A673 (cell line): ENCODE measurements at regions not wholly inside any gene's neighbourhood (a gene's known extent, or its start where the extent isn't known, plus 50 kb on each side); places are given as distances from the start of the nearest gene placed in this dataset.

Experiments used
- BruUV-seq: library from RNA; stranded (reverse); fragments of 400-500 nt; replicated peaks from 2 replicates; lab custom pipeline; 2021; lab: Mats Ljungman, UMichigan
- CTCF ChIA-PET: fragments of 300-600 bp; sonication (Branson Sonifier 250); formaldehyde crosslinking; loops from one replicate; lab custom pipeline; 2022; ENCODE audit warnings: antibody characterized with exemption; lab: Charles Lee
- POLR2A ChIA-PET: fragments of 300-600 bp; sonication (Branson Sonifier 250); formaldehyde crosslinking; loops from one replicate; lab custom pipeline; 2022; ENCODE audit warnings: antibody characterized with exemption; ENCODE audit not compliant: low non-redundant PET; lab: Charles Lee
- DNase-seq: peaks from one replicate; pipeline ENCODE4 v3.0.0-alpha.2; 2015; ENCODE audit warnings: low spot score
- H3K27ac ChIP-seq: fragments of 200-600 bp; sonication (generic); 2 replicates; pipeline ENCODE4 v1.5.1; 2016; ENCODE audit warnings: mixed run types, low read depth, mild to moderate bottlenecking, mixed read lengths, antibody characterized with exemption, low read length; ENCODE audit not compliant: poor library complexity, severe bottlenecking
- H3K27me3 ChIP-seq: fragments of 200-600 bp; sonication (generic); replicated peaks from 2 replicates; pipeline ENCODE4 v1.6.1; 2017; ENCODE audit warnings: mixed run types, low read depth, mild to moderate bottlenecking, mixed read lengths, antibody characterized with exemption, low read length; ENCODE audit not compliant: insufficient read depth, poor library complexity
- H3K36me3 ChIP-seq: fragments of 200-600 bp; sonication (generic); 2 replicates; pipeline ENCODE4 v1.6.1; 2016; ENCODE audit warnings: mixed run types, mild to moderate bottlenecking, mixed read lengths, antibody characterized with exemption, low read length; ENCODE audit not compliant: insufficient read depth, poor library complexity, severe bottlenecking
- H3K4me1 ChIP-seq: fragments of 200-600 bp; sonication (generic); 2 replicates; pipeline ENCODE4 v1.6.1; 2017; ENCODE audit warnings: mixed run types, mild to moderate bottlenecking, mixed read lengths, antibody characterized with exemption, low read length; ENCODE audit not compliant: insufficient read depth, poor library complexity, severe bottlenecking
- H3K4me3 ChIP-seq: fragments of 200-600 bp; sonication (generic); 2 replicates; pipeline ENCODE4 v1.5.1; 2016; ENCODE audit warnings: low read depth, mixed run types, mild to moderate bottlenecking, mixed read lengths, low read length; ENCODE audit not compliant: poor library complexity, severe bottlenecking
- H3K9me3 ChIP-seq: fragments of 200-600 bp; sonication (generic); 2 replicates; pipeline ENCODE4 v1.6.1; 2016; ENCODE audit warnings: mixed run types, low read depth, mild to moderate bottlenecking, mixed read lengths, antibody characterized with exemption, low read length; ENCODE audit not compliant: poor library complexity, severe bottlenecking
- CTCF ChIP-seq: fragments of 300-800, 200-600 bp; sonication (generic); conservative IDR thresholded peaks from 2 replicates; pipeline ENCODE4 v1.5.1; 2017; ENCODE audit warnings: low read depth, mild to moderate bottlenecking, antibody characterized with exemption, low read length, moderate library complexity, mixed read lengths
- EZH2 ChIP-seq: fragments of 200-600 bp; sonication (generic); IDR thresholded peaks from 2 replicates; pipeline ENCODE4 v1.6.1; 2017; ENCODE audit warnings: borderline replicate concordance, low read depth, mild to moderate bottlenecking, mixed read lengths, antibody characterized with exemption, low read length; ENCODE audit not compliant: poor library complexity, severe bottlenecking
- intact Hi-C: fragments of 100-400 bp; cut with micrococcal nuclease; formaldehyde crosslinking; loops from one replicate; pipeline ENCODE4 v1.10.0; 2022; ENCODE audit not compliant: unreplicated experiment

GRCh38 chr6:147951726-147952125, 390.9 kb upstream of the SASH1 start:
- BruUV-seq = no TSS peak
- intact Hi-C loops = no loop called here
- no peak for DNase-seq
- Histone ChIP-seq H3K27me3 (no peaks in the 10 kb centered on the region), H3K4me3 (no peak overlapping the region), H3K4me1 (no peaks in the 10 kb centered on the region), H3K36me3 (no peaks in the 10 kb centered on the region), H3K9me3 (no peaks in the 10 kb centered on the region), H3K27ac (no peak overlapping the region)
- ChIA-PET POLR2A (no interaction called here), CTCF (no interaction called here)
- no peak for TF ChIP-seq CTCF
- TF ChIP-seq EZH2 = no peak

- Histone ChIP-seq H3K4me1 (no peaks in the 10 kb centered on the region), H3K9me3 (no peaks in the 10 kb centered on the region), H3K36me3 (no peaks in the 10 kb centered on the region), H3K4me3 (no peak overlapping the region), H3K27ac (no peak overlapping the region), H3K27me3 (no peaks in the 10 kb centered on the region)
- no peak for TF ChIP-seq EZH2
- TF ChIP-seq CTCF = no peak
- BruUV-seq = no TSS peak
- no peak for DNase-seq
- POLR2A ChIA-PET = no interaction called here
- CTCF ChIA-PET = no interaction called here
- intact Hi-C loops = no loop called here
These were observed 387.7 kb upstream of the SASH1 start for GRCh38 chr6:147954938-147955337.

- no TSS peak for BruUV-seq
- Histone ChIP-seq H3K27ac (no peak overlapping the region), H3K4me1 (peaks cover 16% of the 10 kb centered on the region), H3K4me3 (no peak overlapping the region), H3K27me3 (no peaks in the 10 kb centered on the region), H3K36me3 (no peaks in the 10 kb centered on the region), H3K9me3 (no peaks in the 10 kb centered on the region)
- intact Hi-C loops = no loop called here
- CTCF ChIA-PET = no interaction called here
- DNase-seq = no peak
- POLR2A ChIA-PET = no interaction called here
- no peak for TF ChIP-seq CTCF
- no peak for TF ChIP-seq EZH2
These were observed 384.0 kb upstream of the SASH1 start for GRCh38 chr6:147958683-147959082.
